ENCODE measurements at regions not wholly inside any gene's neighbourhood (a gene's known extent, or its start where the extent isn't known, plus 50 kb on each side); places are given as distances from the start of the nearest gene placed in this dataset.

DNA sequence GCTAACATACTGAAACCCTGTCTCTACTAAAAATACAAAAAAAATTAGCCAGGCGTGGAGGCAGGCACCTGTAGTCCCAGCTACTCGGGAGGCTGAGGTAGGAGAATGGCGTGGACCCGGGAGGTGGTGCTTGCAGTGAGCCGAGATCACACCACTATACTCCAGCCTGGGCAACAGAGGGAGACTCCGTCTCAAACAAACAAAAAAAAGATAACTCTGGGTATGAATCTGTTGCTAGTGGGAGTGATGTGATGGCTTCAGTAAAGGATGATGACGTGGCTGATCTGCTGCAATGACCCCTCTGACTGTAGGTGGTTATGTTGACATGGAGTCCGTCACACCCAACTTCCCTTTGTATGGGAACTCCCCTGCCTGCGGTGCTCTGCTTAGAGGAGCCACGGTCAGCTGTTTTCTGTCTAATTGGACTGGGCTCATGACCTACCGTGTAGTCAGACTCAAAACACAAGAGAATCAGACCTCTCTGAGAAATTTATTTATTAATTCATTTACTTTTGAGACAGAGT, 59.1 kb upstream of the MED13L start:
- Histone ChIP-seq H3K27me3 (ENCODE audit: insufficient read depth, low read depth) (no peaks in the 10 kb centered on the region), H3K79me2 (ENCODE audit: insufficient read depth, low read depth) (no peaks in the 10 kb centered on the region), H4K20me1 (ENCODE audit: insufficient read depth) (no peaks in the 10 kb centered on the region), H3K36me3 (ENCODE audit: insufficient read depth) (no peaks in the 10 kb centered on the region), H3K9ac (no peak overlapping the region), H3K27ac (no peak overlapping the region), H2AFZ (ENCODE audit: low read depth) (no peak overlapping the region), H3K4me1 (ENCODE audit: low read depth, poor library complexity, severe bottlenecking) (no peaks in the 10 kb centered on the region), H3K4me3 (IDR thresholded peaks at IDR 0.05; ENCODE audit: insufficient read depth, low read depth, low read length) (no peak overlapping the region), H3K4me2 (no peak overlapping the region)
- TF ChIP-seq, protein P1, sequence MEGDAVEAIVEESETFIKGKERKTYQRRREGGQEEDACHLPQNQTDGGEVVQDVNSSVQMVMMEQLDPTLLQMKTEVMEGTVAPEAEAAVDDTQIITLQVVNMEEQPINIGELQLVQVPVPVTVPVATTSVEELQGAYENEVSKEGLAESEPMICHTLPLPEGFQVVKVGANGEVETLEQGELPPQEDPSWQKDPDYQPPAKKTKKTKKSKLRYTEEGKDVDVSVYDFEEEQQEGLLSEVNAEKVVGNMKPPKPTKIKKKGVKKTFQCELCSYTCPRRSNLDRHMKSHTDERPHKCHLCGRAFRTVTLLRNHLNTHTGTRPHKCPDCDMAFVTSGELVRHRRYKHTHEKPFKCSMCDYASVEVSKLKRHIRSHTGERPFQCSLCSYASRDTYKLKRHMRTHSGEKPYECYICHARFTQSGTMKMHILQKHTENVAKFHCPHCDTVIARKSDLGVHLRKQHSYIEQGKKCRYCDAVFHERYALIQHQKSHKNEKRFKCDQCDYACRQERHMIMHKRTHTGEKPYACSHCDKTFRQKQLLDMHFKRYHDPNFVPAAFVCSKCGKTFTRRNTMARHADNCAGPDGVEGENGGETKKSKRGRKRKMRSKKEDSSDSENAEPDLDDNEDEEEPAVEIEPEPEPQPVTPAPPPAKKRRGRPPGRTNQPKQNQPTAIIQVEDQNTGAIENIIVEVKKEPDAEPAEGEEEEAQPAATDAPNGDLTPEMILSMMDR (conservative IDR thresholded peaks at IDR 0.05; ENCODE audit: low read depth, low read length): no peak

DNA sequence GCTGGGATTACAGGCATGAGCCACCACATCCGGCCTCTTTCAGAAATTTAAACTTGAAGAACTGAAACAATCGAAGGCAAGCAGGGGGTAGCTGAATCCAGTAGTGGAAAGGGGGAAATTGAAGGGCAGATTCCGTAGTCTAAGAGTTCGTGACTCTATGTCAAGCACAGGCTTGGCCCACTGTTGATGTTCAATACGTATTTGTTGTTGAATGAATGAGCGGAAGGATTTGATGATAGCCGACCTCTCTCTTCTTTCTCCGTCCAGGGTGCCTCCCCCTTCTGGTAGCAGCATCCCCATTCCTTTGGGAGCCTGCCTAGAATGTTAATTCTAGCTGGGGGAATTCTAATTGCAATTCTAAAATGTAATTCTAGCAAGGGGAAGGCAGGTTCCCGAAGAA, 59.8 kb upstream of the MED13L start:
- no peak overlapping the region for H3K9ac ChIP-seq
- H3K27ac ChIP-seq: no peak overlapping the region

DNA sequence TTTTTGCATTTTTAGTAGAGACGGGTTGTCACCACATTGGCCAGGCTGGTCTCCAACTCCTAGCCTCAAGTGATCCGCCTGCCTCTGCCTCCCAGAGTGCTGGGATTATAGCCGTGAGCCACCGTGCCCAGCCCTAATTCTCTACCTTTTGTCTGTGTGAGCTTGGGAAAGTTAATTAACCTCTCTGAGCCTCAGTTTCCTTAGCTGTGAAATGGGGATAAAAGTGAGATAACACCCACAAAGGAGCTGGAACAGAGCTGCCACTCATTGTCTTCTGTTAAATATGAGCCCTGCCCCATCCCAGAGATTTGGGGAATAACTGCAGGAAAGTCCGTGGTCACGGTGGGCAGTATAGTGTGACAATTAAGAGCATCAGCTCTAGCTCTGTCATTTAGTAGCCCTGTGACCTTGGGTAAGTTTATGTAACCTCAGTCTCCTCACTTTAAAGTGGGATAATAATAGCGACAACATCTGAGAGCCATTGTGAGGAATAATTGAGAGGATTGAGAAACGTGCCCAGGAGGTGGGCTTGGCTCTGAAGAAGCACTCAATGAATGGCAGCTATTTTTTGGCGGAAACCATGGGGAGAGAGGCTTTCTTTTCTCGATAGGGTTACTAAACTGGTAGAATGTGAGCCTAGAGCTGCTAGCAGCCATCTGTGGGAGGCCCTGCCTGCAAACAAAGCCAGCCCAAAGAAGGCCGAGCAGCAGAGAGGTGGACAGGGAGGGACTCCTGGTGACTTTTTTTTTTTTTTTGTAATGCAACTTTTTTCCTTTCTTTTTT, 60.8 kb upstream of the MED13L start:
- Histone ChIP-seq H3K4me3 (IDR thresholded peaks at IDR 0.05; ENCODE audit: insufficient read depth, low read depth, low read length) (no peak overlapping the region), H3K4me1 (ENCODE audit: low read depth, poor library complexity, severe bottlenecking) (no peaks in the 10 kb centered on the region), H2AFZ (ENCODE audit: low read depth) (no peak overlapping the region), H3K27me3 (ENCODE audit: insufficient read depth, low read depth) (no peaks in the 10 kb centered on the region), H3K27ac (no peak overlapping the region), H3K36me3 (ENCODE audit: insufficient read depth) (no peaks in the 10 kb centered on the region), H3K4me2 (no peak overlapping the region), H3K79me2 (ENCODE audit: insufficient read depth, low read depth) (no peaks in the 10 kb centered on the region), H4K20me1 (ENCODE audit: insufficient read depth) (no peaks in the 10 kb centered on the region), H3K9ac (no peak overlapping the region)
- TF ChIP-seq, protein P1 (conservative IDR thresholded peaks at IDR 0.05; ENCODE audit: low read depth, low read length): no peak

More for the DNA sequence above, 59.8 kb upstream of the MED13L start:
- no peaks in the 10 kb centered on the region for H3K27me3 ChIP-seq (ENCODE audit: insufficient read depth, low read depth)
- H4K20me1 ChIP-seq (ENCODE audit: insufficient read depth): no peaks in the 10 kb centered on the region
- H3K4me1 ChIP-seq (ENCODE audit: low read depth, poor library complexity, severe bottlenecking): no peaks in the 10 kb centered on the region
- H3K4me3 ChIP-seq (IDR thresholded peaks at IDR 0.05; ENCODE audit: insufficient read depth, low read depth, low read length): no peak overlapping the region
- H3K4me2 ChIP-seq: no peak overlapping the region
- H3K79me2 ChIP-seq (ENCODE audit: insufficient read depth, low read depth): no peaks in the 10 kb centered on the region
- TF ChIP-seq, protein P1 (conservative IDR thresholded peaks at IDR 0.05; ENCODE audit: low read depth, low read length): no peak
- H2AFZ ChIP-seq (ENCODE audit: low read depth): no peak overlapping the region
- no peaks in the 10 kb centered on the region for H3K36me3 ChIP-seq (ENCODE audit: insufficient read depth)

DNA sequence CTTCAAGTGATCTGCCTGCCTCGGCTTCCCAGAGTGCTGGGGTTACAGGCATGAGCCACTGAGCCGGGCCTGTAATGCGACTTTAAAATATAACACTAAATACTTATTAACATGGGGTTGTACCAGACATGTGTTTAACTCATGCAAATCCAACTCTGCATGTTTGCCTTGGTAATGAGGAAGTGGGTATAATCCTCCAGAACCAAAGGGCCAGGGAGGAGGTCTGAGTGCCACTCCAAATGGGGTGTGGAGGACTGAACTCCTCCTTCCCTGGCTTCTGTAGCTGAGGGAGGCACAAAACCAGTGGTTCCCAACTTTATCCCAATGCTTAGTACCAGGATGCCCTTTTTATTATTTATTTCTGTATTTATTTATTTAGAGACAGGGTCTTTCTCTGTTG, 61.6 kb upstream of the MED13L start:
- Histone ChIP-seq H3K4me3 (IDR thresholded peaks at IDR 0.05; ENCODE audit: insufficient read depth, low read depth, low read length) (no peak overlapping the region), H3K27me3 (ENCODE audit: insufficient read depth, low read depth) (no peaks in the 10 kb centered on the region), H3K4me2 (no peak overlapping the region), H3K9ac (no peak overlapping the region), H4K20me1 (ENCODE audit: insufficient read depth) (no peaks in the 10 kb centered on the region), H2AFZ (ENCODE audit: low read depth) (no peak overlapping the region), H3K36me3 (ENCODE audit: insufficient read depth) (no peaks in the 10 kb centered on the region), H3K27ac (no peak overlapping the region), H3K4me1 (ENCODE audit: low read depth, poor library complexity, severe bottlenecking) (no peaks in the 10 kb centered on the region), H3K79me2 (ENCODE audit: insufficient read depth, low read depth) (no peaks in the 10 kb centered on the region)
- TF ChIP-seq, protein P1 (conservative IDR thresholded peaks at IDR 0.05; ENCODE audit: low read depth, low read length): no peak

All from KMS-11 (cell line).